NCI-H69 (cell line): ENCODE measurements at regions not wholly inside any gene's neighbourhood (a gene's known extent, or its start where the extent isn't known, plus 50 kb on each side); places are given as distances from the start of the nearest gene placed in this dataset.
"Not testable (repeated sequence)": the region's sequence is repeated elsewhere in the genome, so short reads cannot be mapped to it uniquely, and the experiment has no call there.

Experiments
- DNase-seq: peaks from one replicate; lab custom pipeline; 2025; lab: John Stamatoyannopoulos, UW

DNA sequence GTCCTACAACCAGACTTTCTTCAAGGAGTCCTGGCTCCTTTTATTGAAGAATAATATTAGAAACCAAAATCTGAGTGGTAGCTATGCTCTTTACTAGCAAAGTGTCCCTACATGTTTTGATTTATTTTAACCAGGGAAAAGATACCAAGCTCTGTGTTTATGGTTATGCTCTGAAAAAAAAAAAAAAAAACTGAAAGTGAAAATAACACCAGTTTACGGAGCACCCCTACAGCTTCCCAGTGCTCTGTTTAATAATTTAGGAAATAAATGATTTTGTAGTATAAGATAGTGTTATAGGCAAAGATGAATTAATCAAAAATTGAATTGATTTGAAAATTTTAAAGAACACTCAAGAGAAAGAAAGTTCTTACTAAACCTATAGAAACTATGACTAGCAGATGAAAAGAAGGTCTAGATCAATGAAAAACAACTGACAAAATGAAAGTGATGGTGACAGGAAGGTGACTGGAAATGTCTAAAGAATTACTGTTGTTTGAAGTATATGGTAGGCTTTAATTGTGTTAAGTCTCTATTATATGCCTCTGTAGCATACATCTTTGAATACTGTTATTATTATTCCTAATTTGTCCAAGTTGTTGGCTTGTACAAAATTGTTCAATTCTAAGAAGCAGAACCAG, 1698.4 kb upstream of the PCDH10 start:
- no peak for DNase-seq

DNA sequence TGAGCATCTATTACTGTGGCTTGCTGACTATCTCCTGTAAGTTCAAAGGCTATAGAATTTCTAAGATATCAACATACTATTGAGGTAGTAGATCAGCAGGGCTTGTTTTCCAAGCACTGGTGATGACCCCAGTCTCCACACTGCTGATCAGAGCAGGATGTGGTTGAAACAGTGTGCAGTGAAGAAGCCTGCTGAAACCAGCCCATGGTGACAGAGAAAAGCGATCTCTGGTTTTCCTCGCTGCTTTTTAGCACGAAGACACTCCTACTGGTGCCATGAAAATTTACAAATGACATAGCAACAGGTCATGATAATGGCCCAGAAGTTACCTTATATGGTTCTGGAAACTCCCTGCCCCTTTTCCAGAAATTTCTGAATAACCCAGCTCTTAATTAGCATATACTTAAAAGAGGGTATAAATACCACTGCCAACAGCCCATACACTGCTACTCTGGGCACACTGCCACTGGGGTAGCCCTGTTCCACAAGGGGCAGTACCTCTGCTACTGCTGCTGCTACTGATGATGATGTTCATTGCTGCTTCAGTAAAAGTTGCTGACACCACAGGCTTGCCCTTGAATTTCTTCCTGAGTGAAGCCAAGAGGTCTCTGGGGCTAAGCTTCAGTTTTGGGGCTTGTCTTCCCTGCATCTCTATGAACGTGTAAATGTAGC, 1689.5 kb upstream of the PCDH10 start:
- peak; percentile 9 for DNase-seq

DNA sequence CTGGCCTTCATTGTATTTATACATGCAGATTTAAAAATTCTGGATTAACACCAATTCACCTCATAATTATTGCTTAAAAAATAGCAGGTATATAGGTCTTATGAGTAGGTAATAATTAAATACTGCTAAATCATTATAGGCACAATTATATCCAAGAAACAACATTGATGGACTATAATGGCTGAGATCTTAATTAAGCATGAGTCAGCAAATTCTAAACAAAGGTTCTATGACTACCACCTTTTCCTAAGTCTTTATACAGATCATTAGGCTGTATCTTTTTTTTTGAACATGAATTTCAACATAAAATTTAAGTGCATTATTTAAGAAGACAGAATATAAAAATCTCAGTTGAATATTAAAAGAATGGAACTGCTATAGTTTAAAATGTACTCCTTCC, 1678.7 kb upstream of the PCDH10 start:
- peak; percentile 10 for DNase-seq

DNA sequence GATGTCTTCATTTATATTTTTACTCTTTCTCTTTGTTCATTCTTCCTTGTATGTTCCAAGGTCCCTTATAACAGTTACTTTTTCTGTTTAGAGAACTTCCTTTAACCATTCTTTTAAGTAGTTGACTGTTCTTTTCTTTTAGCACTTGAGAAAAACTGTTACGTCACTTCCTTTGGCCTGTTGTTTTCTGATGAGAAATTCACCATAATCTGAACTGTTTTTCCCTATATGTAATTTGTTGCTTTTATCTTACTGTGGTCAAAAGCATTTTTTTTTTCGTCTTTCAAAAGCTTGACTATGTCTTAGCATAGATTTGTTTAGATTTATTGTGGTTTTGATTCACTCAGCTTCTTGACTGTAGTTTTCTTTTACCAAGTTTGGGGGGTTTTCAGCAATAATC, 1660.3 kb upstream of the PCDH10 start:
- no peak for DNase-seq

DNA sequence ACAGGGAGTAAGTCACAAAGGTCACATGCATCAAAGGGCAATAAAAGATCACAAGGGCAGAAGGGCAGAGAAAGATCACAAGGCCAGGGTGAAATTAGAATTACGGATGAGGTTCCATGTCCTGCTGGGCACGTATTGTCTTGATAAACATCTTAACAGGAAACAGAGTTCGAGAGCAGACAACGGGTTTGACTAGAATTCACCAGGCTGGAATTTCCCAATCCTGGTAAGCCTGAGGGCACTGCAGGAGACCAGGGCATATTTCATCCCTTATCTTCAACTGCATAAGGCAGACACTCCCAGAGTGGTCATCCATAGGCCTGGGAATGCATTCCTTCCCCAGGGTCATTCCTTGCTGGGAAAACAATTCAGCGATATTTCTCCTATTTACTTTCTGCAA, 1652.9 kb upstream of the PCDH10 start:
- not testable (repeated sequence) for DNase-seq

DNA sequence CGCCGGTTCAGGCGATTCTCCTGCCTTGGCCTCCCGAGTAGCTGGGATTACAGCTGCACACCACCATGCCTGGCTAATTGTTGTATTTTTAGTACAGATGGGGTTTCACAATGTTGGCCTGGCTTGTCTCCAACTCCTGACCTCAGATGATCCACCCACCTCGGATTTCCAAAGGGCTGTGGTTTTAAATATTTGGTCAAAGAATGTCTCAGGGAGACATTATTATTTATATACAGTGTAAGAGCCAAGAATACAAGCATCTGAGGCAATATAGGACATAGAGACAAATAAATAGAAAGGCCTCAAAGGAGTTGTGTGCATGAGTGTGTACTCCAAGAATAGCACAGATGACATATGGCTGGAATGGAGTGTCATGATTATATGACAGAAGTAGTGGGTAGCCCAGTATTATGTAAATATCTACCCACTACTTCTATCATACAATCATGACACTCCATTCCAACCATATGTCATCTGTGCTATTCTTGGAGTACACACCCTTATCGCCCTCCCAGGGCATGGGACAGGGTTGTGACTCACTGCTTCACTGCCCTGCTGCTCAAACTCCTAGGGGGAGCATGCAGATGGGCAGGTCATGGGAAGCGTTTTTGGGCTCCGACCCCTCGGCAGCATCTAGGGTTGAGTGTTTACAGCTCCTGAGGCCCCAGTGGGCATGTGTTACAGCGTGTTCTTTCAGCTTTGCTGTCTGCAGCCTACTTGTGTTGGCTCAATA, 1649.8 kb upstream of the PCDH10 start:
- DNase-seq = peak; percentile 69

DNA sequence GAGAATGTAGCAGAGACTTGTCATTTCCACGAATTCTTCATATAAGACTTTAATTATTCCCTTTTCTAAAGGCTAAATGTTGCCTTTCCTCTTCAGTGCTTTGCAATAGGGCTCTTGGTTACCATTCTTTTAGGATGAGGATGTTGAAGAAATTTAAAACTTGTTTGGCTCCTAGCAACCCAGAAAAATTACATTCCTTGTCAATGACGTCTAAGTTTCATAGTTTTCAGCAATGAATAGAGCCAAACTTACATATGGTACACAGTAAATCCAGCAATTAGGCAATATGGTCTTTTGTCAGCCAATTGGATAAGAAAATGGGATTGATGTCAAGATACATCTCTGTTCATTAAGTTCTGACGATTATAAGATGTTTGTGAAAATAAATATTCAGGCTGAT, 1639.6 kb upstream of the PCDH10 start:
- DNase-seq = no peak

DNA sequence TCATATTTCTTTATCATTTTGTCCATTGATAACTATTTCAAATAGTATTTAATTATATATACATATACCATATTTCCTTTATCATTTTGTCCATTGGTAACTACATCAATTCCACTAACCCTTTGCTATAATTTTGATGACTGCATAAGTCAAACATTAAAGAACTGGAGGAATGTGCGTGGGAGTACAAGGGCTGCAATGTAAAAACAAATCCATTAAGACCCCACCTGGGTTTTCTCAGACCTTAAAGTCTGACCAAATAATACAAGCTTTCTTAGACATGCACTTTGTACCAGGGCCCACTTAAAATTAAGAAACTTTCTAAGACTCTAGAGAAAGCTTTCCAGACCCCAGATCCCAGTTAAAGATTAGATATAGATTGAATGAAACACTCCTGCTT, 1622.4 kb upstream of the PCDH10 start:
- DNase-seq = no peak

DNA sequence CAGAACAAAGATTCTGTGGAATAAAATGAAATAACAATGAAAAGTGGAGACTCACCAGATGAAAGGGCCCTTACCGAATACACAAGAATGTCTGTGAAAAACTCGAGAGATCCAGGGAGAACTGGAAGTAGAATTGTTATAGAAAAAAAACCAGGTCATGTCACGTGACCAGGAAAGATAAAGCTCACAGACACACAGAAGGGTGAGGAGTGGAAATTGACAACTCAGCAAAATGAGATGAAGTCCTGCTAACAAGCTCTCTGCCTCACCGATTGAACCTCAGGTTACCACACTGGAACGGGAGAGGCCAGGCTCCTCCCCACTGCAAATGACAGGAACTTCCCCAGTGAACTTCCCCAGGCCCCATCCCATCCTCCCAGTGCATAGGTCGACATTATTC, 1618.0 kb upstream of the PCDH10 start:
- DNase-seq = no peak

DNA sequence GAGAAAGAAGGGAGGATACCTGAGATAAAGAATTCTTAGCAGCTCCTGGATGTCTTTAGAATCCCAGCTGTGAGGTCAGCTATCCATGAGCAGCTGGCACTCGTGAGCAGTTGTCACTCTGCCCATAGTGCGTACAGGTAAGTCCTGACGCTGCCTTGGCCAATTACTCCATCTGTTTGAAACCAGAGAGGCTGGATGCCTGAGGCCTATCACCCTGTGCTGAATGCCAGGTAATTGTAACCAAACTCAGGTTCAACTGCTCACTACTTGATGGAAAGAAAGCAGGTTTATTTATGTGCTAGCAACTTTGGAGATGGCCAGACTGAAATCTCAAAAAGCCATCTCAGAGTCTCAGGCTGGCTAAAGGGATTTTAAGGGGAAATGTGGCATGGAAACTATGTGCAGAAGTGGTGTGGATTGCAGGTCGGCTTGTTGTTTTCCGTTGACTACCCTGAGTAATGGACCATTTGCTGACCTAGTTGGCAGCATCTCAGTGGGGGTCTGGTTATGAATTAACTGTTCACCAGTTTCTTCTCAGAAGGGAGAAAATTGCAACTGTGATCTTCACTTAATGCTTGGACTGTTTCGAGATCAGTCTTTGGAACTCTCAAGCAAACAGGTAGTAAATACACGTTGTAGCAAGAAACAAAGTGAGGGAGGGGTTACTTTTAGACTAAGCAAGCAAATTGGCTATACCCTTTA, 1614.0 kb upstream of the PCDH10 start:
- DNase-seq = peak; percentile 84

DNA sequence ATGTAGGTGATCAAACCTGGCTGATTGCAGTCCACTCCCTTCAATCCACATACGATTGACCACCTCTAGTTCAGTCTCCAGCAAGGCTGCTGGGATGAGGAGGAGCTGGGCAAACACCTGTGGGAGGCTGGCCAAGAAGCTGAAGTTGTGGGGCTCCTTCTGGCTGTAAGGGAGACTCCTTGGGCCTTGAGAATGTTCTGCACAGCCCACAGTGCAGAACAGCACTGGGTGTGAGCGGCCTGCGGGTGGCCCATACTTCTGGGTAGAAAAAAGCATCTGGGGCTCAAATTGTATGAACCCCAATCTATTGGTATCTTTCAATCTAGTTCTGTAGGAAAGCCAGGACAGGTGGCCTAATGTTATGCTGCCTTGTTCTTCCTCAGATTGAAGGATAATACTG, 1608.8 kb upstream of the PCDH10 start:
- no peak for DNase-seq

DNA sequence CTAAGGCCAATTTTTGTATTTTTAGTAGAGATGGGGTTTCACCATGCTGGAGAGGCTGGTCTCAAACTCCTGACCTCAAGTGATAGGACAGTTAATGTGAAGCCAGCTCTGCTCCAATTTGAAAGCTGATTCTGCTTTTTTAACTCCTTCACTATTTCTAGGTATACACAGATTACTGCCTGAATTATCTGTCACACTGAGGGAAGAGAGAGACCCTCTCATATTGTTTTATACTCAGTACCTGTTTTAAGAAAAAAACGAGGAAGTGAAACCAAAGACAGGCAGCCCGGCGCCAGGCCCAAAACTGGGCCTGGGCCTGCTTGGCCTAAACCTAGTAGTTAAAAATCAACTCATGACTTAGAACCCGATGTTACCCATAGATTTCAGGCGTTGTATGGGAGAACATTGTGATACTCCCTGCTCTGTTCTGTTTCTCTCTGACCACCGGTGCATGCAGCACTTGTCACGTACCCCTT, 1601.5 kb upstream of the PCDH10 start:
- DNase-seq = no peak

DNA sequence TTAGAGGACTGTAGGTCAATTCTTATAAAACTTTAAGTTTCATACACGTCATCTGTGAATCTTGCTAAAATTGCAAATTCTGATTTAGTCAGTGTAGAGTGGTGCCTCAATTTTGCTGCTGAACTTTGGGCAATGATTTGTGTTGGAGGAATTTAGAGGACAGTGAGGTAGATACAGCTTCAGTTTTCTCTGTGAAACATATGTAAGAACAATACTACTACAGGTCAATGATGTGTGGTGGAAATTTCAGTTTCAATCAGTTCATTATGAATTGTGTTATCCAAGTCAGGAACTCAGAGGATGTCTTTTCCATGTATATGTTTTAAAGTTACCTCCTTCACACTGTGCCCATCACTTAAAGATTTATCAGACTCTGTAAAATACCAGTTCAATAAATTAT, 1597.8 kb upstream of the PCDH10 start:
- no peak for DNase-seq

DNA sequence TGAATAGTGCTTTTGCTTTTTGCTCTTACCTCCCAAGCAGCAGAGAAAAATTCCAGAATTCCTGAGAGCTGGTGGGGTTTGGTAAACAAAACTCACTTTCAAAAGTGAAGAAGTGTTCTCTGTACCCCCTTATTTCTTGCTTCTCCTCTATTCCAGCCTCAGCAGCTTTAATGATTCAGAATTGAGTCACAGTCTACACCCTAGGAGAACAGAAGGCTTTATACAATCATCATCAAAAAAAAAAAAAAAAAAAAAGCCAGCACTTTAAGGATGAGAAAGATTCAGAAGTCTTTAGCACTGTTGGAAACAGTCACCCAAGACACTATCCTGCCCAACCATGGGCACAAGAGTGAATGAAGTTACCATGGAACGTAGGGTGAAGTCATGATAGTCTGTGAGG, 1583.1 kb upstream of the PCDH10 start:
- no peak for DNase-seq

DNA sequence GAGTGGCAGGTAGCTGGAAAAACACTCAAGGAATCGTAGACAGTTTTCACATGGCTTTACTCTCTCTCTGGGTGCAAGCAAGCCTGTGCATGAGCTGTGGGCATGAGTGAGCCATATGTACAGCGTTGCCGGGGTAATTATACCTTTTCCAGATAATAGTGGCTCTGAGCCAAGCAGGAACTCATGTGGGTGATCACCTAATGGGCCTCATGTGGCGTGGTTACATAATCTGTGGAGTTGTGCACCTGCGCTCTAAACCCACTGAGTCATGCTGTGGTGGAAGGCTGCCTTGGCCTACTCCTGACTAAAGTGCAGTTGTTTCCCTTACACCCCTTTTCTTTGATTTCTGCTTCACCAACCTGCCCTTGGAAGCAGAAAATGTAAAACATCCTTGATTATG, 1564.5 kb upstream of the PCDH10 start:
- DNase-seq = peak; percentile 75

DNA sequence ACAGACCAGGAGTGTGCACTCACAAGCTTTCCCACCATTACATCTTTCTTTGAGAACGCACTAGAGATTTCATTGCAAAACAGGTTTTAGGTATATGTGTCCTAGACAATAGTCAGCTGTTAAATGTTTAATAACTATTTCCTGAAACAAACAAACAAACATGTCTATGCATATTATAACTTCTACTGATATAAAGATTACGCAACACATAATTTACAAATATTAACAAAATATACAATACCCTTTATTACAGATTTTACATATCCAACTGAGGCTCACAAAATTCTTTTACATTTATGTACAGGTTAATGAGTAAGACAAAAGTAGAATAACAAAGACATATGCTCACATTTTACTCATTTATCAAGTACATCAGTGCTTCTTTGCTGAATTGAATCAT, 1554.0 kb upstream of the PCDH10 start:
- DNase-seq = no peak

DNA sequence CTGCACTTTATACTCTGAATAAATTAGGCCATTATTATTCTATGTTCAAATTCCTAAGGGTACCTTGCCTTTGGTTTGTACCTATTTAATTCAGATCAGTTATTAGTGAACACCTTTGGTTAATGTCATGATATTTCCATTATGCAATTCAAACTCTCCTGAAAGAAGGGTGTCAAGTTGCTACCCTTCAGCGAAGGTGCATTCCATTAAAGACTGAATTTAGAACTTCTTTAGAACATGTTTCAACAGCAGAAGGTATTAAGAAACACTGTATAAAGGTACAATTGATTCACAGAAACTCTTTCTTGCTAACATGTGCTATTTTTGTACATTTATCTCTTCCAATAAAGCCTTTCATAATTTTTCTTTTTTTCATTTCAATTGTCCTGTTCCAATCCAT, 1545.4 kb upstream of the PCDH10 start:
- DNase-seq = no peak

DNA sequence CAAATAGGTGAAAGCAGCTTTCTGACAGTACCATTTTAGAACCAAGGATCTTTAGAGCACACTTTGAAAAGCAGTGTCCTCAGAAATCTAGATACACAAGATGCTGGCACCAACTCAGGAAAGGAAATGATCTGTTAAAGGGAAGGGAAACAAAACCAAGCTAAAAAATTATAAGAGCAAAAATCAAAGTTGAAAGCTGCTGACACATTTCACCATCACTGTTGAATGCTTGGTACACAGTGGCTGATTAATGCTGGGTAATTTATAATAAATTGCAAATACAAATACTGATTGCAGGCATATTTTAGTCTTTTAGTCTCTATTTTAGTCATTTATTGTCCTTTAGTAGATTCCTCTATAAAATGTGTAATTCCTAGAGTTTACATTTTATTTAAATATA, 1540.1 kb upstream of the PCDH10 start:
- no peak for DNase-seq

DNA sequence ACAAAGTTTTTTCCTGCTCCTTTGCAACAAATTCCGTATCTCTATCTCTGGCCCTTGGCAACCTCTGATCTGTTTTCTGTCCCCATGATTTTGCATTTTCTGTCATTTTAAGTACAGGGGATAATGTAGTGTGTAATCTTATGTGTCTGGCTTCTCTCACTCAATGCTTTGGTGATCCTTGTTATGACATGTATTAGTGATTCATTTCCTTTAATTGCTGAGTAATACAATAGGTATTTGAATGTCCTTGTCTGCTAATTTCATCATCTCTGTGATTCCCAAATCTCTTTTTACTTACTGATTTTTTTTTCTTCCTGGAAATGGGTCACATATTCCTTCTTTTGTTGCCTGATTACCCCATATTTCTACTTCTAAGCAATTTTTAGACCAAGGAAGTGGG, 1538.6 kb upstream of the PCDH10 start:
- DNase-seq = not testable (repeated sequence)

DNA sequence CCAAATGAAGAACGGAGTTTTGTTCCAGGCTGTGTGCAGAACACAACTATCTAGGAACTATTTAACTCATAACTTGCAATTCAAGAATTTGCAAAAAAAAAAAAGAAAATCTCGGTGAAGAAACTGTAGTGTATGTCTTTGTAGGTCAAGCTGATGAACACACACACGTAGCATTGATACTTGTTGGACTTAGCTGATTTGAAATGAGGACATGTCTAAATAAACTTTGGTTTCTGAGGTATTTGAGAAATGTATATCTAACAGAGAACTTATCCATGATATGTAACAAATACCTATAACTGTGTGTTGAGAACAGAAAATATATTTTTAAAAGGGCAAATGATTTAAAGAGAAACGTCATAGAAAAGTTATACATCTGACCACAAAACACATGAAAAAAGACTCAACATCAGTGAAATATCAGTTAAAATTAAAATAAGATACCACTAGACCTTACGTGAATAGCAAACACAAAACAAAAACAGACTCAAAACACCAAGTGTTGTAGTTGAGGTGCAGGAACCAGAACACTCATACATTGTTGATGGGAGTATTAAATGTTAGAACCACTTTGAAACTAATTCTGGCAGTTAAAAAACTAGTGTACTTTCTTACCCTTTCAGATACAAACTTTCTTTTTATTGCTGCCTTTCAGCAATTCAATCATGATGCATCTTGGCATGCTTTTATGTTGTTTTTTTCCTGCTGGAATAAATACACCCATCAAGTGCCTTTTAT, 1535.8 kb upstream of the PCDH10 start:
- no peak for DNase-seq

DNA sequence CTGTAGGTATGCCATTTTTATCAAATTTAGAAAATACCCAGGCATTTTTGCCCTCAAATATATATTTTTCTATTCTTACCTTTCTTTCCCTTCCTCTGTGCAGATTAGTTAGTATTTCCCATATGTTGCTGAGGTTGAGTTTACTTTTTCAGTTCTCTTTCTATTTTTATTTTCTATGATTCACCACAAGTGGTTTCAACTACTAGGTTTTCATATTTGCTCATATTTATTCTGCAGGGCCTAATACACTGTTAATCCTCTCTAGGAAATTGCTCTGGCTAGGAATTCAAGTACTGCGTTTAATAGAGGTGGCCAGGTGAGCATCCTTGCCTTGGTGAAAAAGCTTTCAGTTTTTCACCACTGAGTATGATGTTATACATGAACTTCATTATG, 1535.3 kb upstream of the PCDH10 start:
- DNase-seq = no peak

DNA sequence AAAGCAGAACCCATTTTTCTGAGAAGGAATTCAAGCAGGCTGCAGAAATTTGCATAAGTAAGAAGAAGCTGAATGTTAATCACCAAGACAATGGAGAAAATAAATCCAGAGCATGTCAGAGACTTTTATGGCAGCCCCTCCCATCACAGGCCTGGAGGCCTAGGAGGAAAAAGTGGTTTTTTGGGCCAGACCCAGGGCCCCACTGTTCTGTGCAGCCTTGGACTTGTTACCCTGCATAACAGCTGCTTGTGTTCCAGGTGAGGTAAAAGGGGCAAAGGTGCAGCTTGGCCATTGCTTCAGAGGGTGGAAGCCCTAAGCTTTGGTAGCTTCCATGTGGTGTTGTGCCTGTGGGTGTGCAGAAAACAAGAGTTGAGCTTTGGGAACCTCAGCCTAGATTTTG, 1516.2 kb upstream of the PCDH10 start:
- DNase-seq = no peak
